Activated CD4-positive, CD25-positive, alpha-beta regulatory T cell treated with anti-CD3 and anti-CD28 coated beads, Interleukin-2, amount 50 U/mL, for 16 hours (primary cell): ENCODE measurements at regions not wholly inside any gene's neighbourhood (a gene's known extent, or its start where the extent isn't known, plus 50 kb on each side); places are given as distances from the start of the nearest gene placed in this dataset.

Source experiments
- DNase-seq: peaks from one replicate; pipeline ENCODE4 v3.0.0-alpha.2; 2020; ENCODE audit warnings: low read depth, low spot score

- no peak for DNase-seq
Measured at GRCh38 chr4:19346636-19347035, 905.1 kb upstream of the SLIT2 start.

GRCh38 chr4:19329631-19330030 is 922.1 kb upstream of the SLIT2 start:
- DNase-seq = no peak

GRCh38 chr4:19329077-19329476 is 922.6 kb upstream of the SLIT2 start:
- DNase-seq = no peak

GRCh38 chr4:19327364-19327763 is 924.3 kb upstream of the SLIT2 start:
- DNase-seq = no peak

- DNase-seq = no peak
Measured at GRCh38 chr4:19324184-19324583, 927.5 kb upstream of the SLIT2 start.

GRCh38 chr4:19319607-19320006 is 932.1 kb upstream of the SLIT2 start:
- DNase-seq = no peak

- DNase-seq = no peak
Measured at GRCh38 chr4:19317377-19317776, 934.3 kb upstream of the SLIT2 start.

GRCh38 chr4:19314116-19314515 is 937.6 kb upstream of the SLIT2 start:
- DNase-seq = no peak

GRCh38 chr4:19309378-19309777 is 942.3 kb upstream of the SLIT2 start:
- DNase-seq = no peak

- no peak for DNase-seq
Measured at GRCh38 chr4:19304028-19304427, 947.7 kb upstream of the SLIT2 start.

- DNase-seq = no peak
Measured at GRCh38 chr4:19301527-19301926, 950.2 kb upstream of the SLIT2 start.

- DNase-seq = no peak
Measured at GRCh38 chr4:19300213-19300612, 951.5 kb upstream of the SLIT2 start.

- no peak for DNase-seq
Measured at GRCh38 chr4:19298998-19299397, 952.7 kb upstream of the SLIT2 start.

GRCh38 chr4:19293781-19294180 is 957.9 kb upstream of the SLIT2 start:
- no peak for DNase-seq

- no peak for DNase-seq
Measured at GRCh38 chr4:19293080-19293479, 958.6 kb upstream of the SLIT2 start.

- DNase-seq = no peak
Measured at GRCh38 chr4:19286924-19287323, 964.8 kb upstream of the SLIT2 start.

- DNase-seq = no peak
Measured at GRCh38 chr4:19285146-19285545, 966.6 kb upstream of the SLIT2 start.

GRCh38 chr4:19278665-19279064 is 973.0 kb upstream of the SLIT2 start:
- DNase-seq = no peak

GRCh38 chr4:19266566-19266965 is 985.1 kb upstream of the SLIT2 start:
- DNase-seq = no peak

- DNase-seq = no peak
Measured at GRCh38 chr4:19262467-19262866, 989.2 kb upstream of the SLIT2 start.

GRCh38 chr4:19260346-19260745 is 991.4 kb upstream of the SLIT2 start:
- DNase-seq = no peak

GRCh38 chr4:19259920-19260319 is 991.8 kb upstream of the SLIT2 start:
- DNase-seq = no peak

- DNase-seq = no peak
Measured at GRCh38 chr4:19256823-19257222, 994.9 kb upstream of the SLIT2 start.

GRCh38 chr4:19254486-19254885 is 997.2 kb upstream of the SLIT2 start:
- DNase-seq = no peak

- DNase-seq = no peak
Measured at GRCh38 chr4:19248023-19248422, 1003.7 kb upstream of the SLIT2 start.
